NCI-H1417 (cell line): ENCODE measurements at regions not wholly inside any gene's neighbourhood (a gene's known extent, or its start where the extent isn't known, plus 50 kb on each side); places are given as distances from the start of the nearest gene placed in this dataset.
A peak's percentile ranks its signal among the peaks of the same experiment; 100 is the strongest.
"Not testable (repeated sequence)": the region's sequence is repeated elsewhere in the genome, so short reads cannot be mapped to it uniquely, and the experiment has no call there.

Source experiments
- DNase-seq, 3 experiments: peaks; one replicate each; lab custom pipeline; 2025; lab: John Stamatoyannopoulos, UW

DNA sequence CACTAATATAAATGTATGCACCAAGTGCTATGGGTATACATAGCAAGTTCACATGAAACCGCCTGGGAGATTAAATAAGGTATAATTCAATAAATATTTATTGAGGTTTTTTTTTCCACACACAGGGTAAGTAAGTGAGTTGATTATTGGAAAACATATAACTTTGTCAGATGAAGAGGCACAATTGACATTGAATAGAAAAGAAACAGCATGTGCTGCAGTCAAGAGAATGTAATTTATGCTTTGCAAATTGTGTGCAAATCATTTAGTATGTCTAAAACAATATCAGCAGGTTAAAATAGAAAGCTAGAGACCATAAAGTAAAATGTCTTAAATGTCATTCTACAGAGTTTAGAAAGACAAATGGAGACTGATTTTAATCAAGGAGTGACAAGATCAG is 560.0 kb downstream of the AMY1C start:
- peak in 1 of 3 experiments; percentile 37 for DNase-seq

DNA sequence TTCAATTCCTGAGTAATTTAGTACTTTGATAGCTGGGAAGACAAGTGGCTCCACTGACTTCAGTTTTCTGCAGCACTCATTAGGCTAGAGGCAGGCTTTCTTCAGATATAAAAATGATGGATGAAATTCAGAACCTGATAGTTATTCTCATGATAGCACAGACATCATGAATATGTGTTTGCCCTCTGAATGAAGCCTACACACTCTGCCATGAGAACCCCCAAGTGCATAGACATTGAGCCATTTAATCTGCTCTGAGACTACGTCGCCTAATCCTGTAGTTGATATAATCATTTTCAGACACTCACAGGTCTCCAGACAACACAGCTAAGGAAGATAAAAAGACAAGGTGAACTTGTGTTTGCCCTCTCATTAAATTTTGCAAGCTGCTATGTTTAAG is 566.1 kb downstream of the AMY1C start:
- DNase-seq, result peak in 1 of 3 experiments; percentile 43

- no peak for DNase-seq
Measured at GRCh38 chr1:104322131-104322530, 572.4 kb downstream of the AMY1C start.

DNA sequence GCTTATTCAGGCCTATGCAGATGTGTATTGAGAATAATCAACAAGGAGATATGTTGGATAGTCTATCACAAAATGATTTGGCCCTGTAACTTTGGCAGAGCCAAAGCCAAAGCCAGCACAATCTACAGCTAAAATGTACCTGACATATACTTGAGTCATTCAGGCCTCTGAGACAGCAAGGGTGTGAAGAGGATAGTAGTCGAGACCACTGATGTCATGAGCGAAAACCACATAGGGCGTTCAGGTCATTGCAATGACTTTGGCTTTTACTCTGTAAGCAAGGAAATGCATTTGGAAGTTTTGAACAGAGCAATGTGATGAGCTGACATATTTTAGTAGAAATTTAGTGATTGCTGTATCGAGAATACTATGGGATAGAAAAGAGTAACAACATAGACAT is 579.6 kb downstream of the AMY1C start:
- no peak for DNase-seq

DNA sequence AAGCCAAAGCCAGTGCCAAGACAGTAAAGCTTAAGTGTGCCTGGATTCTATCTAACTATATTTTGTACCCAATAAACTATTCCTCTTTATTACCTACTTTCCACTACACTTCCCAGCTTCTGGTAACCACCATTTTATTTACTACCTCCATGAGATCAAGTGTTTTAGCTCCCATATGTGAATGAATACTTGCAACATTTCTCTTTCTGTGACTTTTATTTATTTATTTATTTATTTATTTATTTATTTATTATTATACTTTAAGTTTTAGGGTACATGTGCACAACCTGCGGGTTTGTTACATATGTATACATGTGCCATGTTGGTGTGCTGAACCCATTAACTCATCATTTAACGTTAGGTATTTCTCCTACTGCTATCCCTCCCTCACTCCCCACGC is 582.1 kb downstream of the AMY1C start:
- no peak for DNase-seq

GRCh38 chr1:104337927-104338326 is 588.2 kb downstream of the AMY1C start:
- not testable (repeated sequence) for DNase-seq

DNA sequence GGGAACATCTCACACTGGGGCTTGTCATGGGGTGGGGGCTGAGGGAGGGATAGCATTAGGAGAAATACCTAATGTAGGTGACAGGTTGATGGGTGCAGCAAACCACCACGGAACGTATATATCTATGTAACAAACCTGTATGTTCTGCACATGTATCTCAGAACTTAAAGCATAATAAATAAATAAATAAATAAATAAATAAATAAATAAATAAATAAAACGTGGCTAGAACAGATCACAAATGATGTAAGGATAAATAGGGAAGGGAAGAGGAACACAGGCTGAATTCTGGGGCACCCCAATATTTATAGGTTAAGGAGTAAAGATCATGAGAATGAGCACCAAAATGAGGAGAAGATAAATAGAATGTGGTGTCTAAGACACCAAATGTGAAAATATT is 592.2 kb downstream of the AMY1C start:
- no peak for DNase-seq

GRCh38 chr1:104348277-104348676 is 598.6 kb downstream of the AMY1C start:
- no peak for DNase-seq

DNA sequence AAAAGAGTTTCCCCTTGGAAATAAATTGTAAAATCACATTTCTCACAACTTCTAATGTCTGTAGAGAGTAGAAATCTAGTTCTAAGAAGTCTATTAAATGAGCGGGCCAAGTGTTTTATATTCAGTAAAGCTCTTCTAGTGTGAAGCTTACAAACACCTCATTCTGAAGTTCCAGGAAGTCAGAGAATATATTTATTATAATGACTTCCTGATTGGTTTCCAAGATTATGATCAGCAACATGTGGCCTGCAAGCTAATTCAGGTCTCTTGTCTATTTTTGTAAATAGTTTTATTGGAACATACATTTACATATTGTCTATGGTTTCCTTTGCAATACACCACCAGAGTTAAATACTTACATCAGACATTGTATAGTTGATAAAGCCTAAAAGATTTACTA is 603.9 kb downstream of the AMY1C start:
- no peak for DNase-seq

GRCh38 chr1:104358086-104358485 is 608.4 kb downstream of the AMY1C start:
- no peak for DNase-seq

DNA sequence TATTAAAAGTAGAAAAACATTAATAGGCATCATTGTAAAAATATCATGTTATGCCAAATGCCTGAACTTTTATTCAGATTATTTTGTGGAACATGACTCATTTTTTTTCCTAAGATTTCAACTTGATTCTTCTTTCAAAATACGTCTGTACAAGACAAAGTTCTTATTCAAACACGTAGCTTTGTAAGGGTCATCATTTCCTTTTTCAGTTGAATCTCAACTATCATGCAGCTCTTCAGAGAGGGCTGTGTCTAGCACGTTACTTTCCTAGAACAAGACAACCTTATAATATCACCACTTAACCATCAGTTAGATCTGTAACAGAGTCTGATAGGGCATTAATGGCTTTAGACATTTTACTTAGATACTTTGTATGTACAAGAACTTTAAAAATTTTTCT is 608.9 kb downstream of the AMY1C start:
- DNase-seq, result no peak

DNA sequence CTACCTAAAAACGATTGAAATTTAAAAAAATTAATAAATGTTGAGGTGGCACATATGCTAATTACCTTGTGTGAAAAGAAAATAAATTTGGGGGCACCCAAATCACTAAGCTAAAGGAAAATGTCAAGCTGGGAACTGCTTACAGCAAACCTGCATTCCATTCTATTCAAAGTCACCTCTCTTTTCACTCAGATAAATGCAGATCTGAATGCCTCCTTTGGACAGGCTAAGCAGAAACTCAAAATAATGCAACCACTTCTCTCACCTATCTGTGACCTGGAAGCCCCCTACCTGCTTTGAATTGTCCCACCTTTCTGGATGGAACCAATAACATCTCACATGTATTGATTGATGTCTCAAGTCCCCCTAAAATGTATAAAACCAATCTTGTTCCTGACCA is 628.7 kb downstream of the AMY1C start:
- no peak for DNase-seq

GRCh38 chr1:104380003-104380402 is 630.3 kb downstream of the AMY1C start:
- no peak for DNase-seq

DNA sequence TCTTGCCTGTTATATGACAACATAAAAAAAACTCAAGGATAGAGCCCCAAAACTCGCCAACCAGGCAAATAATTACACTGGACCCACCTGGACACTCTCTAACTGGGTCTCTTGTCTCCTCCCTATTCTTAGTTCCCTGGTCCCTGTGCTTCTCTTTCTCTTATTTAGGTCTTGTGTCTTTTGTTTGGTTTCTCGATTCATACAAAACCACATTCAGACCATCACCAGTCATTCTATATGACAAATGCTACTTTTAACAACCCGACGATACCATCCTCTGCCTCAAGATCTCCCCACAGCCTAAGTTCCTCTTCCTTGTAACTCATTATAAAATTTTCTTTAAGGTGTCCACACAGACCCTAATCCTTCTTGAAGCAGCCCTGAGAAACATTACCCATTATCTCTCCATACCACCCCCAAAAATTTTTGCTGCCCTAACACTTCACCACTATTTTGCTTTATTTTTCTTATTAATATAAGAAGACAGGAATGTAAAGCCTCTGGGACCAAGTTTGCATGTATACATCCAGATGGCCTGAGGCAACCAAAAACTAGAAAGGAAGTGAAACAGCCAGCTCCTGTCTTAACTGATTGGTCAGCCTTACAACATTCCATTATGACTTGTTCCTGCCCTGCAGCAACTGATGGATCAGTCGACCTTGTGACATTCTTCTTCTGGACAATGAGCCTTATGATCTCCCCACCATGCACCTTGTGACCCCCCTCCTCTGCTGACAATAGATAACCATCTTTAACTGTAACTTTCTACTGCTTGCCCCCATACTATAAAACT is 638.2 kb downstream of the AMY1C start:
- DNase-seq, result no peak

DNA sequence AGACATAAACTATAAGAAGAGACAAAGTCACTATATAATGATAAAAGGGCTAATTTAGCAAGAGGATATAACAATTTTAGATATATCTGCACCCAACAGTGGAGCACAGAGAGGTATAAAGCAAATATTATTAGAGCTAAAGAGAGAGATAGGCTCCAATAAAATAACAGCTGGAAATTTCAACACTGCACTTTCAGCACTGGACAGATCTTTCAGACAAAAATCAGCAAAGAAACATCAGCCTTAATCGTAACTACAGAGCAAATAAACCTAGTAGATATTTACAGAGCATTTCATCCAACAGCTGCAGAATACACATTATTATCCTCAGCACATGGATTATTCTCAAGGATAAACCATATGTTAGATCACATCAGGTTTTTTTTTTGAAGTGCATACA is 642.9 kb downstream of the AMY1C start:
- peak in 1 of 3 experiments; percentile 12 for DNase-seq

GRCh38 chr1:104402178-104402577 is 652.5 kb downstream of the AMY1C start:
- peak in 2 of 3 experiments; percentile 37 to 84 for DNase-seq

DNA sequence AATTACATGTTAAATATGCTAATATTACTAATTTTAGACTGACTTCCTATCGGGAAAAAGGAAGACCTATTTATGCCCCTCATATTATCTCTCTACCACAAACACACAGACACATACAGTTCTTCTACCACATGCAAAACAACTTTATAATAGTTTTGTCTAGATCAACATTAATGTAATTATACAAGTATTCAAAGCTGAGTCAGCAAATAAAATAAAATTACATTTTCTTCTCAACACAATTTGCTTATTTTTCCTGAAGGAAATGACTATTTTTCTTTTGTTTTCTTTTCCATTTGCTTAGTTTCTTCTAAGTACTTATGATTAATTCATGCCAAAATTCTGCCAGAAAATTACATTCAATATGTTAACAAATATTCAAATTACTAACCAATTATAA is 654.2 kb downstream of the AMY1C start:
- DNase-seq, result no peak

DNA sequence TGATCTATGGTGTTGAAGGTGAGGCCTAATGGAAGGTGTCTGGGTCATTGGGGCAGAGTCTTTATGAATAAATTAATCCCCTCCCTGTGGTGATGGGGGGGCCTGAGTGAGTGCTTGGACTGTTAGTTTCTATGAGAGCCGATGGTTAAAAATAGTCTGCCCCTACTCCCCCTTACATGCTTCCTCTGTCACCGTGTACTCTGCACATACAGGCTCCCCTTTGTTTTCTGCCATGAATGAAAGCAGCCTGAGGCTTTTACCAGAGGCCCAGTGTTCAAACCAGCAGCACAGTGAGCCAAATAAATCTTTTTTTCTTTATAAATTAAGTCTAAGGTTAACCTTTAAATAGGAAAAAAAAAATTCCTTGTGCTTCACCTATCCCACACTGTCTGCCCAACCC is 657.0 kb downstream of the AMY1C start:
- DNase-seq, result no peak

DNA sequence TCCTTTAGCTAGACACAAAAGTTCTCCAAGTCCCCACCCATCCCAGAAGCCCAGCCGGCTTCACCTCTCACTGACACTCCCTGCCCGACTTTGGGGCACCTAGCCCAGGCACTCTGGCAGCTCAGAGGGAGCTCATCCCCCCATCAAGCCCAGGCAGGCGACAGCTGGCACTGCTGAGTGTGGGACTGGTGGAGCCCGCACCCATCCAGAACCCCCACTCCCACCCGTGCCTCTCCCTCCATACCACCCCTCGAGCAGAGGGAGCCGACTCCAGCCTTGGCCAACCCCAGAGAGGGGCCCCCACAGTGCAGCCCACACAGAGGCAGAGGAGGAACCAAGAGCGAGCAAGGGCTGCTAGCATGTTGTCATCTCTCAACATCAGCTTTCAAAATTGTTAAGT is 658.6 kb downstream of the AMY1C start:
- DNase-seq, result no peak

- no peak for DNase-seq
Measured at GRCh38 chr1:104435255-104435654, 685.6 kb downstream of the AMY1C start.

- DNase-seq, result no peak
Measured at GRCh38 chr1:104440011-104440410, 690.3 kb downstream of the AMY1C start.

GRCh38 chr1:104456724-104457123 is 707.0 kb downstream of the AMY1C start:
- DNase-seq, result no peak

DNA sequence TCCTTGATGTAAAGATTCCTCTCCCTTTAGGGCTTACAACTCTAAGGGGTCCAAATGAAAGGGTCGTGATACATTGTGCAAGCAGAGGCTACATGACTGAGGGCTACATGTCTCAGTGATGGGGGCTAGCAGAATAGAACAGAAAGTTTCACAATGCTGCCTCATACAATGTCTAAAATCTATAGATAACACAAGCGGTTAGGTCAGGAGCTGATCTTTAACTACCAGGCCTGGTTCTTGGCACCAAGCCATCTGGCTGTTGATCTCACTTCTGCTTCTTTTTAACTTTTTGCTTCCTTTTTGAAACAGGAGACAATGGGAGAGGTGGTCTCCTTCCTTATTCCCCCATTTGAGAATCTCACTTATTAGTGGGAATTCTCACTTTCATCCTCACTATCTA is 710.2 kb downstream of the AMY1C start:
- DNase-seq, result no peak

DNA sequence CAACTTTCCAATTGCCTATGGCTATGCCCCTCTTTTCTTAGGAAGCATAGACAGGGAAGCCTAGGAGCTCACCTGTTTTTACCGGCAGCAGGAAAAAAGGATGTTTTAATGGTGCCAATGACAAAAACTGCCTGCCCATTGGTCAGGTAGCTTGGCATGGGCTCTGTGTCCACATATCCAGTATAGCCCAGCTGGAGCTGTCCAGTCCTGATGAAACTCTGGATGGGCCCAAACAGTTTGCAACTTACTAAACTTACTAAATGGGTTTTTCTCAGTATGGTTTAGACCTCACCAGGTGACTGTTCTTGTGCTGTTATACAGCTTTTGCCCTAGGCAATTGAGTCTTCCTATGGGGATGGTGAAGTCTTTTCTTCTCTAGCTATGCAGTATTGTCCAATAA is 711.2 kb downstream of the AMY1C start:
- DNase-seq, result no peak
